ENCODE measurements at regions not wholly inside any gene's neighbourhood (a gene's known extent, or its start where the extent isn't known, plus 50 kb on each side); places are given as distances from the start of the nearest gene placed in this dataset.
"Not testable (repeated sequence)": the region's sequence is repeated elsewhere in the genome, so short reads cannot be mapped to it uniquely, and the experiment has no call there.

DNA sequence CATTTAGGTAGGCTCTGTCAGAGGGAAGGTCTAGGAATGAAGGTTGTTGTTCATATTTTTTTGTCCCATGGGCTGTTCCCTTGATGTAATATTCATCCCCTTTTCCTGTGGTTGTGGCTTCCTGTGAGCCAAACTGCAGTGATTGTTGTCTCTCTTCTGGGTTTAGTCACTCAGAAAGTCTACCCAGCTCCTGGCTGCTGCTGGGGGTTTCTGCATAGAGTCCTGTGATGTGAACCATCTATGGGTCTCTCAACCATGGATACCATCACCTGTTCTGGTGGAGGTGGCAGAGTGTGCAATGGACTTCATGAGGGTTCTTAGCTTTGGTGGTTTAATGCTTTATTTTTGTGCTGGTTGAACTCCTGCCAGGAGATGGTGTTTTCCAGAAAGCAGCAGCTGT, 122.8 kb downstream of the ZC4H2 start:
- ATAC-seq (no peak), DNase-seq (ENCODE audit: low spot score) (no peak)
- intact Hi-C loops (cut with DNase I), result no loop called here

DNA sequence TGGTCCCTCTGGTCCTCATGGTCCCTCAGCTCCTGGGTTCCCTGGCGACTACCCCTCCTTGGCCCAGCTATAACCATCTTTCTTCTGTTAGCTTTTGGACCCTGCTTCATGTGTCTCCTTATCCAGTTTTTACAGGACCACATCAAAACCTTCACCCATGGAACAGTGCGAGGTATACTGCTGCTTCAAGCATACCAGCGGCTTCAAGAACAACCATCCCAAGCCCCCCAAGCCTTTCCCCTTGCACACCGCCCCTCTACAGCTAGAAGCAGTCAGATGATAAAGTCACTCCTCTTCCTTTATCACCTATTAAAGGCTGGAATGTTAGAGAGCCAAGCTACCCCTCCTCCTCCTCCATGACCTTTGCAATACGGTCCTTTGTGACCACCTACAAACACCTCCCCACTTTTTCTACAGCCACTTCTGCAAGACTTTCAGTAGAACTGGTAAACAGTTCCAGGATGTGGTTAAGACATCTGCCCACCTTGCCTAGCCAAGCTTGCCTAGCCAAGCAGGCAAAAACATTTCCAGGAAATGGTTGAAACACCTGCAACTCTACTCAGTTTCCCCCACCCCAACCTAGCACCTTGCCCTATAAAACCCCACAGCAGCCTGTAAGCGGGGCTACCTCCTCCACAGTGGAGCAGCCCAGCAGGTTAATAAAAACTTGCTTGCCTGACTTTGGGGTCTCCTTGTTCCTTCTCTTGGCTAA, 125.7 kb downstream of the ZC4H2 start:
- intact Hi-C loops (cut with DNase I), result no loop called here
- DNase-seq (ENCODE audit: low spot score) (no peak), ATAC-seq (no peak)

DNA sequence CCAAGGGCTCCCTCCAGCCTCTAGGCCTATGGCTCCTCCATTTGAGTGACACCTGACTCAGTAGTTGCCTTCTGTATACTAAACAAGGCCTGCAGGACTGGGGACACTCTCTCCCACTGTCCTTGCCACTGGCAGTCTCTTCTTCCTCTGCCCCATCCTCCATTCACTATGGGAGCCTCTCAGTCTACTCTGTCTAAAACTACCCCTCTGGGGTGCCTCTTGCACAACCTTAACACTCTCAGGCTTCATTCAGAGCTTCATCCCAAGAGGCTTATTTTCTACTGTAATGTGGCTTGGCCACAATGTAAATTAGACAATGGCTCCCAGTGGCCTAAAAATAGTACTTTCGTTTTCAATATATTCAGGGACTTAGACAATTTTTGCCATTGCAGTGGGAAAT, 133.0 kb downstream of the ZC4H2 start:
- DNase-seq (ENCODE audit: low spot score) (no peak), ATAC-seq (no peak)
- intact Hi-C loops (cut with DNase I), result no loop called here

DNA sequence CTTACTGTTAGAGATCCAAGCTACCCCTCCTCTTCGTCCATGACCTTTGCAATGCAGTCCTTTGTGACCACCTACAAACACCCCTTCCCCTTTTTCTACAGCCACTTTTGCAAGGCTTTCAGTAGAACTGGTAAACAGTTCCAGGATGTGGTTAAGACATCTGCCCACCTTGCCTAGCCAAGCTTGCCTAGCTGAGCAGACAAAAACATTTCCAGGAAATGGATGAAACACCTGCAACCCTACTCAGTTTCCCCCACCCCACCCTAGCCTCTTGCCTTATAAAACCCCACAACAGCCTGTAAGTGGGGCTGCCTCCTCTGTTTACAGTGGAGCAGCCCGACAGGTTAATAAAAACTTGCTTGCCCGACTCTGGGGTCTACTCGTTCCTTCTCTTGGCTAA, 133.8 kb downstream of the ZC4H2 start:
- intact Hi-C loops (cut with DNase I), result no loop called here
- ATAC-seq (no peak), DNase-seq (ENCODE audit: low spot score) (no peak)

DNA sequence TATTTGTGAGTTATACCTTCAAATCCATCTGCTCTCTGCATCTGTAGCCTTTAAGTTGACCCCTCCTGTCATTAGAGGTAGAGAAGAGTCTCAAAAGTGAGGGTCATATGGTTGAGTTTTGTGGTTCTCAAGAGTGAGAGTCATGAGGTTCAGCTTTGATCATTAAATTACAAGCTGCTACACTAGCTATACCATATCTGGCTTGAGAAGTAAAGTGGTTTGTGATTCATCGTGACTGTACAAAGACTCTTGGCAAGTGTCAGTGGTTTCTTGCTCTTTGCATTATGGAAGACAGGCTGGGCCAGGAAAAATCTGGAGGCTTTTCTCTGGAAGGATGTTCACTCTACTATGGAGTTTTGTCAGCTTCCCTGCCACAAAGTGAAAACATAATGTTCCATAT, 170.6 kb downstream of the ZC4H2 start:
- intact Hi-C loops (cut with DNase I), result loop anchor here (2.0 kb wide), 1 partner anchor 49 kb away; no protein-coding TSS in a partner anchor
- ATAC-seq, result no peak

DNA sequence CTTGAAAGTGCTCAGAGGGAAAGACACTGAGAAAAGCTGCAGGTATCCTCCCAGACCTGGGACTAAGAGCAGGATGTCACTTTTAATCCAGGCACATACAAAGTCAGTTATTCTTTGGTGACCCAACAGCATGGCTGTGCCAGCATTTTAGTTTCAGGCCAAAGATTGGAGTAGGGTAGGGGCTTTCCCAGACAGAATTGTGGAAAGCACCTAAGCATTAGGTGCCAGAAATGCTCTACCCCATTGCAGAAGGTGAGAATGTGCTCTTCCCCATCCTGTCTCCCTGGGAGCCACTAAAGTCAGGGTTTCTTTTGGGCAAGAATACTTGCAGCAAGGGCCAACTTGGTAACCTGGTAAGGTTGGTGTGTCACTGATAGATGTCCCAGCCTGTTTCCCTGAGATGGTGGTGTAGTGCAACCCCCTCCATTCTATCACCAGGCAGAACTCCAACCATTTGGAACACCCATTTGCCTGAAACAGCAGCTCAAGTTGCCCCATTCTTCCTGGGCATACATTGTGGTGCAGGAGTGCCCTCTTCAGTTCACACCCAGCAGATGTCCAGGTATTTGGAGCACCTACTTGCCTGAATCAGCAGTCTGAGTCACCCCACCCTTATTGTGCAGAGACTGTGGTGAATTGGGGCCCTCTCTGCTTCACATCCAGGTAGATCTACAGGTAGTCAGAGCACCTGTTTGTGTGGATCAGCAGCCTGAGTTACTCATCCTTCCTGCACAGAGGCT, 183.5 kb downstream of the ZC4H2 start:
- no peak for ATAC-seq
- DNase-seq (ENCODE audit: low spot score), result no peak
- intact Hi-C loops (cut with DNase I), result no loop called here

More for the DNA sequence above, 170.6 kb downstream of the ZC4H2 start:
- DNase-seq (ENCODE audit: low spot score), result no peak

DNA sequence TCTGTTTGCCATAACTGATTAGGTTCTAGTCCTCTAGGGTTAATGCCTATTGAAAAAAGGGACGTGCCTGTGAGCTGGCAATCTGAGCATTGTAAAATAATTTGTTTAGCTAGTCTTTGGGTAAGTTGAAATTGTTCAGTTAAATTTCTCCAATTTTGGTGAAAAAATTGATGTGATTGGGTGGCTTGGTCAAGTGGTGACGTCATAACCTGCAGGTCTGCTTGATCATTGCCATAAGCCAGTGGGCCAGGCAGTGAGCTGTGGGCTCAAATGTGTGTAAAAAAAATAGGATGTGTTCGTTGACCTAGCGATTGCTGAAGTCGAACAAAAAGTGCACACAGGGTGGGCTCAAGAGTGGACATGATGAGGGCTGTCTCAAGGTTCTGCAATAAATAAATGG, 193.3 kb downstream of the ZC4H2 start:
- intact Hi-C loops (cut with DNase I), result no loop called here
- ATAC-seq, result no peak
- no peak for DNase-seq (ENCODE audit: low spot score)

DNA sequence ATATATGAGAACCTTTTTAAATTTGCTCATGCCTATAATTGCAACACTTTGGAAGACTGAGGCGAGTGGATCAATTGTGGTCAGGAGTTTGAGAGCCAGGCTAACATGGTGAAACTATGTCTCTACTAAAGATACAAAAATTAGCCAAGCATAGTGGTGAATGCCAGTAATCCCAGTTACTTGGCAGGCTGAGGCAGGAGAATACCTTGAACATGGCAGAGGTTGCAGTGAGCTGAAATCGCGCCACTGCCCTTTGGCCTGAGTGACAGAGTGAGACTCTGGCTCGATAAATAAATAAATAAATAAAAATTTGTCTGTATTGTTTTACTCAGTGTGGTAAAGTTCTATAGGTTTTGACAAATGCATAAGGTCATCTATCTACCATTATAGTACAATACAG, 218.2 kb downstream of the ZC4H2 start:
- intact Hi-C loops (cut with DNase I), result no loop called here
- ATAC-seq (no peak), DNase-seq (ENCODE audit: low spot score) (no peak)

DNA sequence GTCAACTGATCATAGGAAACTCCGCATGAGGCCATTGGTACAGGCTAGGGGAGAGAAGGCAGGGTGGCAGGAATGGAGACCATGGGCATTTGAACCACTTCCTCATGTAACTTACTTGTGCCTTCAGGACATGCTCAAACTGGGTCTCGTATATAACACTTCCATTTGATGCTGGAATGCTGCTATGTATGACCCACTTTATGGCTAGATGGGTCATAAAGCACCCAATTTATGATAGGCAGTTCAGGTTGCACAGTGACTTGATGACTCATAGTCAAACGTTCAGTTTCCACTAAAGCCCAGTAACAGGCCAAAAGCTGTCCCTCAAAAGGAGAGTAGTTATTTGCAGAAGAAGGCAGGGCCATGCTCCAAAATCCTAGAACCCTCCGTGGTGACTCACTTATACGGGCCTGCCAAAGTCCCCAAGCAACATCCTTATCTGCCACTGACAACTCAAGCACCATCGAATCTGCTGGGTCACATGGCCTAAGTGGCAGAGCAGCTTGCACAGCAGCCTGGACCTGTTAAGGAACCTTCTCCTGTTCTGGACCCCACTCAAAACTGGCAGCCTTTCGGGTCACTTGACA, 236.4 kb downstream of the ZC4H2 start:
- no peak for ATAC-seq
- DNase-seq (ENCODE audit: low spot score), result no peak
- intact Hi-C loops (cut with DNase I), result no loop called here

DNA sequence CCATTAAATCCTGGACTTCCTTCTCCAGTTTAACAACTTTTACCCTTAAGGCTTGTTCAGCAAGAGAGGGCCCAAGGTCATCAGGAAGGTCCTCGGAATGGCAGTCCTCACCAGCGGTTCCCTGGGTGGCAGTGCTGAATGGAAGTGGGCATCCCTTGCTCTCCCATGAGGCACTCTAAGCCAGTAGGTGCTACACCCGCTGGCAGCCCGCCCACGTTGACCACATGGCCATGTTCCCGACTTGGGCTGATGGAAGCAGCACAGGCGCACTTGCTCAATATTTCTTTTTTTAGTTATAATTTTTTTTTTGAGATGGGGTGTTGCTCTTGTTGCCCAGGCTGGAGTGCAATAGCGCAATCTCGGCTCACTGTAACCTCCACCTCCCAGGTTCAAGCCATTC, 277.9 kb downstream of the ZC4H2 start:
- DNase-seq (ENCODE audit: low spot score), result no peak
- ATAC-seq, result no peak
- intact Hi-C loops (cut with DNase I), result no loop called here

DNA sequence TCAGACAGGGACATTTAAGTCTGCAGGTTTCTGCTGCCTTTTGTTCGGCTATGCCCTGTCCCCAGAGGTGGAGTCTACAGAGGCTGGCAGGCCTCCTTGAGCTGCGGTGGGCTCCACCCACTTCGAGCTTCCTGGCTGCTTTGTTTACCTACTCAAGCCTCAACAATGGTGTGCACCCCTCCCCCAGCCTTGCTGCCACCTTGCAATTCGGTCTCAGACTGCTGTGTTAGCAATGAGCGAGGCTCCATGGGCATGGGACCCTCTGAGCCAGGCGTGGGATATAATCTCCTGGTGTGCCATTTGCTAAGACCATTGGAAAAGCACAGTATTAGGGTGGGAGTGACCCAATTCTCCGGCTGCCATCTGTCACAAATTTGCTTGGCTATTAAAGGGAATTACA, 280.9 kb downstream of the ZC4H2 start:
- intact Hi-C loops (cut with DNase I); ATAC-seq; DNase-seq (ENCODE audit: low spot score): not testable (repeated sequence)

DNA sequence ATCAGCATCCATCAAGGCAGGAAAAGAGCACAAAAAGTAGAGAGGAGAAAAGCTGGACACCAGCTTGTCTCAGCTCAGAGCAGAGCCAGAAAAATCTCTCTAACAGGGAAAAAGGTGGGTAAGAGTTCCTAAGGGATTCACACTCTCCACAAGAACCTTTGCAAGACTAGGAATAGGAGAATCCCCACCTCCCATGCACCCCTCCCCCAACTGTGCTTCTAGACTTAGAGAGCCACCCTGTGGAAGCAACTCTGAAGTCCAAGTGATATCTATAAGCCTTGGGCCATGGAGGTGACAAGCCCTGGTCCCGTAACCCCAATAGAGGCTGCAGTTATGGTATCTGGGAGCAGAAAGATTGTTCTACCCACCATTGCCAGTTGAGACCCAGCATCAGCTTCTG, 267.6 kb upstream of the MTMR8 start:
- intact Hi-C loops (cut with DNase I), result no loop called here
- ATAC-seq (no peak), DNase-seq (ENCODE audit: low spot score) (no peak)

DNA sequence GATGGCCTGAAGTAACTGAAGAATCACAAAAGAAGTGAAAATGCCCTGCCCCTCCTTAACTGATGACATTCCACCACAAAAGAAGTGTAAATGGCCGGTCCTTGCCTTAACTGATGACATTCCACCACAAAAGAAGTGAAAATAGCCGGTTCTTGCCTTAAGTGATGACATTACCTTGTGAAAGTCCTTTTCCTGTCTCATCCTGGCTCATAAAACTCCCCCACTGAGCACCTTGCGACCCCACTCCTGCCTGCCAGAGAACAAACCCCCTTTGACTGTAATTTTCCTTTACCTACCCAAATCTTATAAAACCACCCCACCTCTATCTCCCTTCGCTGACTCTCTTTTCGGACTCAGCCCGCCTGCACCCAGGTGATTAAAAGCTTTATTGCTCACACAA, 262.0 kb upstream of the MTMR8 start:
- DNase-seq (ENCODE audit: low spot score); ATAC-seq; intact Hi-C loops (cut with DNase I): not testable (repeated sequence)

DNA sequence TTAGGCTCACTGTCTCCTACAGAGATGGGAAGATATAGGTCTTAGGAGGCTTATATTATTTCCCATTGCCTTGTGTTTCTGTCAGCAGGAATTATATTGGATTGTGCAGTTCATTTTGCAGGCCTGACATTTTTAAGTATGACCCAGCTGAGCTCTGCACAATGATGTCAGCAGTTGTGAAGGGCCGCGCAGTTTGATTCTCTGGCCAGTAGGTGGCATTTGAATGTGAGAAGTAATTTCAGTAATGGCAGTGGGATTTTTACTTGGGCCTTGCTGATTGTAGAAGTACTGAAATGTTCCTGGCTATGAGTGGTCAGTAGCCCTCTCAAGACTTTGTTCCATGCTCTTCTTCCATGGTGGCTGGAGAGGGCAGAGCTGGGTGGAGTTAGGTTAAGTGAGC, 247.2 kb upstream of the MTMR8 start:
- intact Hi-C loops (cut with DNase I), result no loop called here
- ATAC-seq (no peak), DNase-seq (ENCODE audit: low spot score) (no peak)
